GM18519 (cell line): ENCODE measurements at regions not wholly inside any gene's neighbourhood (a gene's known extent, or its start where the extent isn't known, plus 50 kb on each side); places are given as distances from the start of the nearest gene placed in this dataset.
"Not testable (repeated sequence)": the region's sequence is repeated elsewhere in the genome, so short reads cannot be mapped to it uniquely, and the experiment has no call there.

Experiments
- ATAC-seq: cut with Tn5 transposase; IDR thresholded peaks from one replicate; pipeline ENCODE4 v1.9.1; 2021; ENCODE audit warnings: mild to moderate bottlenecking, moderate library complexity; ENCODE audit not compliant: unreplicated experiment, low FRiP score

GRCh38 chrX:42022158-42022557 lies 98.8 kb upstream of the CASK start:
- no peak for ATAC-seq

GRCh38 chrX:42021058-42021457 lies 97.7 kb upstream of the CASK start:
- ATAC-seq: no peak

GRCh38 chrX:42020225-42020624 lies 96.9 kb upstream of the CASK start:
- no peak for ATAC-seq

GRCh38 chrX:42017971-42018370 lies 94.6 kb upstream of the CASK start:
- ATAC-seq: no peak

- no peak for ATAC-seq
Measured at GRCh38 chrX:42000836-42001235, 77.5 kb upstream of the CASK start.

GRCh38 chrX:41984628-41985027 lies 61.3 kb upstream of the CASK start:
- ATAC-seq: no peak

- ATAC-seq: no peak
Measured at GRCh38 chrX:41982953-41983352, 59.6 kb upstream of the CASK start.

GRCh38 chrX:41981481-41982013 lies 58.2 kb upstream of the CASK start:
- no peak for ATAC-seq

GRCh38 chrX:41974677-41975076 lies 51.3 kb upstream of the CASK start:
- not testable (repeated sequence) for ATAC-seq

- no peak for ATAC-seq
Measured at GRCh38 chrX:41973208-41973607, 49.9 kb upstream of the CASK start.
